ENCODE measurements at regions not wholly inside any gene's neighbourhood (a gene's known extent, or its start where the extent isn't known, plus 50 kb on each side); places are given as distances from the start of the nearest gene placed in this dataset.
A peak's percentile ranks its signal among the peaks of the same experiment; 100 is the strongest.

DNA sequence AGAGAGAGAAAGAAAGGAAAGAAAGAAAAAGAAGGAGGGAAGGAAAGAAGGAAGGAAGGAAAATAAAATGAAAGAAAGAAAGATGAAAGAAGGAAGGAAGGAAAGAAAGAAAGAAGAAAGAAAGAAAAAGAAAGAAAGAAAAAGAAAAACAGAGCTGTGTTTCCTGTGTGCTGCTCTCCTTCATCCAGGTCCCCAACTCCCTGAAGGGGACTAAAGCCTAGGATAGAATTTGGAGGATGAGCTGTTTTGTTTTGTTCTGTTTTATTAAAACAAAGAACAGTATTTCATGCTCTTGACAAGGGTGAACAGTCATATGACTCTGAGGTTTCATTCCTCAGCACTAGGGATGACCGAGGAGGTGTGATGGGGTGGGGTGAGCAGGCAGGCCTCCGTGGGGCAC lies 164.8 kb upstream of the NDN start:
- Mint-ChIP-seq H3K27ac (no peak overlapping the region), H3K27me3 (ENCODE audit: low read depth) (no peaks in the 10 kb centered on the region), H3K4me3 (no peak overlapping the region), H3K4me1 (peaks cover 41% of the 10 kb centered on the region), H3K9me3 (peaks cover 7% of the 10 kb centered on the region), H3K36me3 (ENCODE audit: low read depth) (no peaks in the 10 kb centered on the region)
- TF ChIP-seq, protein P1, sequence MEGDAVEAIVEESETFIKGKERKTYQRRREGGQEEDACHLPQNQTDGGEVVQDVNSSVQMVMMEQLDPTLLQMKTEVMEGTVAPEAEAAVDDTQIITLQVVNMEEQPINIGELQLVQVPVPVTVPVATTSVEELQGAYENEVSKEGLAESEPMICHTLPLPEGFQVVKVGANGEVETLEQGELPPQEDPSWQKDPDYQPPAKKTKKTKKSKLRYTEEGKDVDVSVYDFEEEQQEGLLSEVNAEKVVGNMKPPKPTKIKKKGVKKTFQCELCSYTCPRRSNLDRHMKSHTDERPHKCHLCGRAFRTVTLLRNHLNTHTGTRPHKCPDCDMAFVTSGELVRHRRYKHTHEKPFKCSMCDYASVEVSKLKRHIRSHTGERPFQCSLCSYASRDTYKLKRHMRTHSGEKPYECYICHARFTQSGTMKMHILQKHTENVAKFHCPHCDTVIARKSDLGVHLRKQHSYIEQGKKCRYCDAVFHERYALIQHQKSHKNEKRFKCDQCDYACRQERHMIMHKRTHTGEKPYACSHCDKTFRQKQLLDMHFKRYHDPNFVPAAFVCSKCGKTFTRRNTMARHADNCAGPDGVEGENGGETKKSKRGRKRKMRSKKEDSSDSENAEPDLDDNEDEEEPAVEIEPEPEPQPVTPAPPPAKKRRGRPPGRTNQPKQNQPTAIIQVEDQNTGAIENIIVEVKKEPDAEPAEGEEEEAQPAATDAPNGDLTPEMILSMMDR (IDR thresholded peaks at IDR 0.05; ENCODE audit: unreplicated experiment in 3 of 3): no peak

DNA sequence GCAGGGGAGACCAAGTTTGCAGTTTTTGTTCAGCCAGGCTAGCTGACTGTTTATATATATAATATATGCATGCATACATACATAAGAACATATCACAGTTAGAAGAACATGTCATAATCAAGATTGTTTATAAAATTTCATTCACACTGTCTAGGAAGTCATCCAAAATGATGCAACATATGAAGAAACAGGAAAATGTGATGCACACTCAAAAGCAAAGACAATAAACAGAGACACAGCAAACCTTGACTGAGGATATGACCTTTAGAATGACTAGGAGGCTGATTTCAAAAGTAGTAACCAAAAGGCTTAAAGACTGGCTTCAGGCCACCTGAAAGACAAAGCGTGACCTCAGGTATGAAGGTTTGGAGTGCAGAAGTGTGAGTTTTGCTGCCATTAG lies 166.2 kb upstream of the NDN start:
- no peaks in the 10 kb centered on the region for H3K27me3 Mint-ChIP-seq (ENCODE audit: low read depth)

DNA sequence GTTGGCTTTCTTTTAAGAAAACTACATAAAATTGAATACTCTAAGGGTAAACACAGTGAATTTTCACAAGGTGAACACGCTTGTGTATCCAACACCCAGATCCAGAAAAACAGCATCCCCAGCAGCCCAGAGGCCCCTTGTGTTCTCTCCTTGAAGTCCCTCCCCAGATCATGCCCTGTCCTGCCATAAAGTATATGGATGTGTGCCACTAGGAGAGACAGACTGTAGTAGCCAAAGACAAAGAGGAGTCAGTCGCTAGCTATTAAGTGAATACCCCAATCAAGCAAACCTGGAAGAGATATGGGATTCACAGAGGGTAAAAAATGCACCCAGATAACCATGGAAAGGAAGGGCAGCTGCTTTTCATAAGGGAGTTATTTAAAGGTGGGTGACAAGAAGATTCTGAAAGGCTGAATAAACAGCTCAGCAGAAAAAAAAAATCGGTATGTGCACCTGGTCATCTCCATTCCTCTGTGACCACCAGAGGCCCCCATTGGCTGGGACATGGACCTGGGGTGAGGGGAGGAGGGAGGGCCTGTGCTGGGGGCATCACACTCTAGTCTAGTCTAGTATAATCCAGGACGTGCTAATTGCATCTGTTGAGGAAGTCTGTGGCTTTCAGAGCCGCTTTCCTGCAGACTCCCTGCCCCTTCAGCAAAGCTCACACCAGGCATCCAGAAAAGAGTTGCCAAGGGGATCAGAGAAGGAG lies 167.3 kb upstream of the NDN start:
- Mint-ChIP-seq H3K27ac (peak overlapping the region; percentile 62 to 68 (median 62)), H3K27me3 (ENCODE audit: low read depth) (no peaks in the 10 kb centered on the region), H3K9me3 (no peaks in the 10 kb centered on the region), H3K4me1 (peaks cover 55% of the 10 kb centered on the region), H3K4me3 (no peak overlapping the region), H3K36me3 (ENCODE audit: low read depth) (no peaks in the 10 kb centered on the region)
- TF ChIP-seq, protein P1 (IDR thresholded peaks at IDR 0.05; ENCODE audit: unreplicated experiment in 3 of 3): no peak

More for the DNA sequence above, 166.2 kb upstream of the NDN start:
- H3K4me3 Mint-ChIP-seq: no peak overlapping the region
- H3K4me1 Mint-ChIP-seq: peaks cover 45% of the 10 kb centered on the region
- TF ChIP-seq, protein P1 (IDR thresholded peaks at IDR 0.05; ENCODE audit: unreplicated experiment in 3 of 3): no peak
- H3K27ac Mint-ChIP-seq: peak overlapping the region in 1 of 3 experiments; percentile 0
- peaks cover 5% of the 10 kb centered on the region for H3K9me3 Mint-ChIP-seq
- no peaks in the 10 kb centered on the region for H3K36me3 Mint-ChIP-seq (ENCODE audit: low read depth)

DNA sequence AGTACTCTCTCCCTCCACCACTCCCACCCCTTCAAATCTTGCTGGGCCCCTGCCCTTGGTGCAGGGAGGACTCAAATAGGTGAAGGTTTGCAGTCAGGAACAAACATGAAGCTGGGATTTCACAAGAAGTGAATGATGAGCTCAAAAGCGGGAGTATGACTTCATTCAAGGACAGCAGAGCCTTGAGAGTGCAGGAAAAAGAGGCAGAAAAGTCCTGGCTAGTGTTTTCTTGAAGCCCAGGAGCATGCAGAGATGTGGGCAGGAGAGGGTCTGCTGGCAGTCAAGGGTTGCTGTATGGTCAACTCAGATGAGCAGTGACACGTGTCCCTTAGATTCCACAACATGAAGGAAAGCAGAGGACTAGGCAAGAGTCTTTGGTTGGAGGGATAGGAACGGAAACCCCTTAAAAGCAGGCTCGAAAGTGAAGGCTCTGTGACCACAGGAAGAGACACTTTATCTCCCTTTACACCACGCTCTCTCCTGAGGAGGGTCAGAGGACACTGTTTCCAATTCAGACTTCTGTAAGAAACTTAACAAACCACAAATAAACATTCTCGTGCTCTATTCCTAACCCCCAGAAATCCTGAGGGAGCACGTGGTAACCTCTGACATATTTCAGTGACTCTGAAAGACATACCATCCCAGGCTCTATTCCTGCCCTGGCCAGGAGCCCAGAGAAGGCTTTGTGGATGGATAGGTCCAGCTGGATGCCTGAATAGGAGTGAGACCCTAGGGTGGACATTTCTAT lies 168.0 kb upstream of the NDN start:
- Mint-ChIP-seq H3K4me3 (peak overlapping the region in 1 of 3 experiments; percentile 4), H3K27ac (peak overlapping the region; percentile 62 to 68 (median 62)), H3K9me3 (peaks cover 1% of the 10 kb centered on the region), H3K4me1 (peaks cover 60% of the 10 kb centered on the region), H3K36me3 (ENCODE audit: low read depth) (no peaks in the 10 kb centered on the region), H3K27me3 (ENCODE audit: low read depth) (no peaks in the 10 kb centered on the region)
- TF ChIP-seq, protein P1 (IDR thresholded peaks at IDR 0.05; ENCODE audit: unreplicated experiment in 3 of 3): no peak

DNA sequence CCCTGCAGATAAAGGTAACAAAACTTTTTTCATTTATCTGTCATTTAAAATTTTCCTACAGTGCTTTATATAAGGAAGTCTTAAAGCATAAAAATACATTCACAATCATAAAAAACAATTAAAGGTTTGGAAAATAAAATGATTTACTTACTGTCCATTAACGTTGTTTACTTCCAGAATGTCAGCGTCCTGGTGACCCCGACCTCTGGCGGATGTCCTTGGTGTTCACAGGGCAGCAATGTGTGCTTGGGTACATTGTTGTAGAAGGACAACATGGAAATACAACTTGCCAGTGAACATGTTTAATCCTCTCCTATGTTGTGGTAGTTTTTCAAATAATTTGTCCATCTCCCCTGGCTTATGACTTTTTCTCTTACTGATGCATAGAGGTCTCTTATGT lies 168.8 kb upstream of the NDN start:
- Mint-ChIP-seq H3K4me1 (peaks cover 60% of the 10 kb centered on the region), H3K4me3 (no peak overlapping the region), H3K27me3 (ENCODE audit: low read depth) (no peaks in the 10 kb centered on the region)

More for the DNA sequence above, 168.8 kb upstream of the NDN start:
- Mint-ChIP-seq H3K9me3 (peaks cover 2% of the 10 kb centered on the region), H3K36me3 (ENCODE audit: low read depth) (no peaks in the 10 kb centered on the region), H3K27ac (no peak overlapping the region)
- TF ChIP-seq, protein P1 (IDR thresholded peaks at IDR 0.05; ENCODE audit: unreplicated experiment in 3 of 3): no peak
